Coronary artery (tissue), 2 donors: ENCODE measurements at regions not wholly inside any gene's neighbourhood (a gene's known extent, or its start where the extent isn't known, plus 50 kb on each side); places are given as distances from the start of the nearest gene placed in this dataset.
"Not testable (repeated sequence)": the region's sequence is repeated elsewhere in the genome, so short reads cannot be mapped to it uniquely, and the experiment has no call there.

Experiments used
- DNase-seq: peaks from one replicate; pipeline ENCODE4 v3.0.0-alpha.2; 2017; ENCODE audit warnings: low spot score
- H3K27ac ChIP-seq, 2 donors: fragments of 200-600 bp; sonication (generic); one replicate each; pipeline ENCODE4 v1.5.1; 2016 to 2019
- H3K4me3 ChIP-seq: fragments of 200-600 bp; sonication (generic); 2 replicates; pipeline ENCODE4 v1.5.1; 2016; ENCODE audit warnings: mild to moderate bottlenecking, moderate library complexity
- CTCF ChIP-seq: fragments of 200-600 bp; sonication (generic); IDR thresholded peaks from one replicate; pipeline ENCODE4 v1.5.1; 2019; ENCODE audit warnings: antibody characterized with exemption

GRCh38 chr17:70320673-70321345, 151.5 kb downstream of the KCNJ2 start:
- TF ChIP-seq CTCF, result no peak
- Histone ChIP-seq H3K4me3 (no peak overlapping the region), H3K27ac (no peak overlapping the region)
- no peak for DNase-seq

- H3K4me3 ChIP-seq, result no peak overlapping the region
- TF ChIP-seq CTCF, result no peak
- H3K27ac ChIP-seq, result no peak overlapping the region
- DNase-seq, result no peak
These were observed 152.0 kb downstream of the KCNJ2 start for GRCh38 chr17:70321352-70321751.

- DNase-seq, result no peak
- Histone ChIP-seq H3K4me3 (no peak overlapping the region), H3K27ac (no peak overlapping the region)
- no peak for TF ChIP-seq CTCF
These were observed 153.9 kb downstream of the KCNJ2 start for GRCh38 chr17:70323269-70323668.

- no peak overlapping the region for H3K4me3 ChIP-seq
- DNase-seq, result no peak
- TF ChIP-seq CTCF, result no peak
- H3K27ac ChIP-seq, result no peak overlapping the region
These were observed 154.7 kb downstream of the KCNJ2 start for GRCh38 chr17:70324031-70324430.

- no peak for DNase-seq
- Histone ChIP-seq H3K27ac (no peak overlapping the region), H3K4me3 (no peak overlapping the region)
- TF ChIP-seq CTCF, result no peak
These were observed 157.9 kb downstream of the KCNJ2 start for GRCh38 chr17:70327279-70327678.

GRCh38 chr17:70327723-70328122, 158.4 kb downstream of the KCNJ2 start:
- no peak for TF ChIP-seq CTCF
- Histone ChIP-seq H3K27ac (no peak overlapping the region), H3K4me3 (no peak overlapping the region)
- DNase-seq, result no peak

- no peak for DNase-seq
- Histone ChIP-seq H3K27ac (no peak overlapping the region), H3K4me3 (no peak overlapping the region)
- no peak for TF ChIP-seq CTCF
These were observed 160.4 kb downstream of the KCNJ2 start for GRCh38 chr17:70329721-70330120.

- DNase-seq, H3K27ac ChIP-seq, H3K4me3 ChIP-seq: not testable (repeated sequence)
These were observed 161.7 kb downstream of the KCNJ2 start for GRCh38 chr17:70331066-70331465.
